GM23248 (cell line): ENCODE measurements at regions not wholly inside any gene's neighbourhood (a gene's known extent, or its start where the extent isn't known, plus 50 kb on each side); places are given as distances from the start of the nearest gene placed in this dataset.

Experiments used
- EZH2 ChIP-seq: fragments of 200-600 bp; sonication (generic); IDR thresholded peaks from 2 replicates; pipeline ENCODE4 v1.6.1; 2018; ENCODE audit warnings: antibody characterized with exemption, mild to moderate bottlenecking; ENCODE audit not compliant: insufficient read depth, poor library complexity, severe bottlenecking
- EZH2phosphoT487 ChIP-seq: fragments of 200-600 bp; sonication (generic); IDR thresholded peaks from 2 replicates; pipeline ENCODE4 v1.6.1; 2018; ENCODE audit warnings: antibody characterized with exemption, moderate library complexity, mild to moderate bottlenecking, low read depth; ENCODE audit not compliant: insufficient read depth

DNA sequence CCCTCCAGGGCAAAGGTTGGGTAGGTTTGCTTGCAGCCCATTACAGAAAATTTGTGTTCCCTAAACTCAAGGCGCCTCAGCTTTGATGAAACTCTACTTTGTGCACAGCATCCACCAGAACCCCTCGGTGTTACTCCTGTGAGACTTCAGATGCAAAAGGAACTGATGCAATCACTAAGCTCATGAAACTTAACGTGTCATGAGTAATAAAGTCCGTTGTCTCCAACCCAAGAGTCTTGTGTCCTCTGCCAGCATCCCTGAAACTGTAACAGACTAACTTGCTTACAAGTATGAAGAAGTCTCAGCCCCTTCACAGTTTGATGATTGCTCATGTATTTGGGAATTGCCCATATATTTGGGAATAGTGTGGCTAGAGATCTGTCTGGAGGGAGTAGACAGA, 74.8 kb upstream of the MARCHF10 start:
- no peak for TF ChIP-seq EZH2
- no peak for TF ChIP-seq EZH2phosphoT487
